ENCODE measurements at regions not wholly inside any gene's neighbourhood (a gene's known extent, or its start where the extent isn't known, plus 50 kb on each side); places are given as distances from the start of the nearest gene placed in this dataset.

GRCh38 chr14:32265584-32265983 lies 62.5 kb upstream of the RNU6-8 start:
- Histone ChIP-seq H3K9ac (no peak overlapping the region), H3K4me3 (no peak overlapping the region), H3K79me2 (ENCODE audit: low read depth) (no peaks in the 10 kb centered on the region), H3K4me1 (no peaks in the 10 kb centered on the region), H2AFZ (replicated peaks) (no peak overlapping the region), H3K27ac (no peak overlapping the region), H3K27me3 (no peaks in the 10 kb centered on the region), H4K20me1 (ENCODE audit: low read depth) (no peaks in the 10 kb centered on the region), H3F3A (ENCODE audit: low read depth) (no peaks in the 10 kb centered on the region), H3K4me2 (no peak overlapping the region), H3K9me3 (ENCODE audit: low read depth) (peaks cover 21% of the 10 kb centered on the region), H3K36me3 (no peaks in the 10 kb centered on the region)
- H3K36me3 Mint-ChIP-seq = peaks cover 4% of the 10 kb centered on the region
- no peak for DNase-seq (ENCODE audit: low spot score)
- no peak overlapping the region for H3K4me3 Mint-ChIP-seq
- TF ChIP-seq EZH2 (IDR thresholded peaks at IDR 0.05) = no peak
- TF ChIP-seq EZH2phosphoT487 (IDR thresholded peaks at IDR 0.05) = no peak
- no peak for TF ChIP-seq CTCF (IDR thresholded peaks at IDR 0.05)
- no peak overlapping the region for H3K27ac Mint-ChIP-seq
- H3K9me3 Mint-ChIP-seq = peaks cover 28% of the 10 kb centered on the region
- no peaks in the 10 kb centered on the region for H3K27me3 Mint-ChIP-seq (ENCODE audit: insufficient read depth, low read depth)
- H3K4me1 Mint-ChIP-seq = no peaks in the 10 kb centered on the region

- no peak overlapping the region for H3K27ac ChIP-seq
- no peak overlapping the region for H3K4me2 ChIP-seq
- no peaks in the 10 kb centered on the region for H3K27me3 Mint-ChIP-seq (ENCODE audit: insufficient read depth, low read depth)
- H3K4me3 ChIP-seq = no peak overlapping the region
- no peaks in the 10 kb centered on the region for H3K36me3 Mint-ChIP-seq
- H3K9me3 Mint-ChIP-seq = peaks cover 22% of the 10 kb centered on the region
- H3K9me3 ChIP-seq (ENCODE audit: low read depth) = no peaks in the 10 kb centered on the region
- no peak overlapping the region for H2AFZ ChIP-seq (replicated peaks)
- H3K4me1 ChIP-seq = no peaks in the 10 kb centered on the region
- H4K20me1 ChIP-seq (ENCODE audit: low read depth) = no peaks in the 10 kb centered on the region
- no peak overlapping the region for H3K9ac ChIP-seq
- DNase-seq (ENCODE audit: low spot score) = no peak
- no peaks in the 10 kb centered on the region for H3K4me1 Mint-ChIP-seq
- TF ChIP-seq EZH2phosphoT487 (IDR thresholded peaks at IDR 0.05) (no peak), CTCF (IDR thresholded peaks at IDR 0.05) (no peak), EZH2 (IDR thresholded peaks at IDR 0.05) (no peak)
- H3K4me3 Mint-ChIP-seq = no peak overlapping the region
- H3K79me2 ChIP-seq (ENCODE audit: low read depth) = no peaks in the 10 kb centered on the region
- no peak overlapping the region for H3K27ac Mint-ChIP-seq
- no peaks in the 10 kb centered on the region for H3K36me3 ChIP-seq
- H3K27me3 ChIP-seq = no peaks in the 10 kb centered on the region
- no peaks in the 10 kb centered on the region for H3F3A ChIP-seq (ENCODE audit: low read depth)
Measured at GRCh38 chr14:32277998-32278397, 51.1 kb upstream of the AKAP6 start.

Data from neural progenitor cell (in vitro differentiated cells).